SK-N-SH treated with all-trans-retinoic acid at 6 μM for 48 hours (cell line): ENCODE measurements at regions not wholly inside any gene's neighbourhood (a gene's known extent, or its start where the extent isn't known, plus 50 kb on each side); places are given as distances from the start of the nearest gene placed in this dataset.

Experiments used
- ATAC-seq: fragments of 200-7000 bp; cut with Tn5 transposase; 3 replicates; pipeline ENCODE4 v1.9.1; 2020; ENCODE audit warnings: mild to moderate bottlenecking, moderate library complexity
- ARNTL ChIP-seq: fragments of 450-650 bp; formaldehyde crosslinking; IDR thresholded peaks from 2 replicates; pipeline ENCODE4 v1.5.0; 2020; ENCODE audit warnings: low read depth, mild to moderate bottlenecking, moderate library complexity, borderline replicate concordance
- BACH2 ChIP-seq: fragments of 250-450 bp; sonication (Bioruptor Pico); IDR thresholded peaks from 2 replicates; pipeline ENCODE4 v1.9.0; 2021; ENCODE audit warnings: mild to moderate bottlenecking, borderline replicate concordance
- CREB5 ChIP-seq: fragments of 250-450 bp; sonication (Bioruptor Pico); IDR thresholded peaks from 2 replicates; pipeline ENCODE4 v1.5.1; 2020; ENCODE audit warnings: low read depth, mild to moderate bottlenecking, moderate library complexity
- CSDC2 ChIP-seq: fragments of 250-450 bp; sonication (Bioruptor Pico); IDR thresholded peaks from 2 replicates; pipeline ENCODE4 v1.5.0; 2020; ENCODE audit warnings: mild to moderate bottlenecking, moderate library complexity
- CSRNP3 ChIP-seq: fragments of 250-450 bp; sonication (Bioruptor Pico); IDR thresholded peaks from 2 replicates; pipeline ENCODE4 v1.5.1; 2021; ENCODE audit warnings: mild to moderate bottlenecking, moderate library complexity
- ESRRG ChIP-seq: fragments of 250-450 bp; sonication (Bioruptor Pico); IDR thresholded peaks from 2 replicates; pipeline ENCODE4 v1.6.1; 2021; ENCODE audit warnings: mild to moderate bottlenecking
- GLIS3 ChIP-seq: fragments of 250-450 bp; sonication (Bioruptor Pico); IDR thresholded peaks from 2 replicates; pipeline ENCODE4 v1.5.0; 2020; ENCODE audit warnings: mild to moderate bottlenecking, moderate library complexity
- ISL1 ChIP-seq: fragments of 250-450 bp; sonication (Bioruptor Pico); IDR thresholded peaks from 2 replicates; pipeline ENCODE4 v2.1.2; 2022; ENCODE audit warnings: mild to moderate bottlenecking, moderate library complexity
- OSR1 ChIP-seq: fragments of 250-450 bp; sonication (Bioruptor Pico); IDR thresholded peaks from 2 replicates; pipeline ENCODE4 v1.8.0; 2022; ENCODE audit warnings: moderate library complexity, mild to moderate bottlenecking, inconsistent platforms
- PATZ1 ChIP-seq: fragments of 250-450 bp; sonication (Bioruptor Pico); IDR thresholded peaks from 2 replicates; pipeline ENCODE4 v1.8.0; 2020; ENCODE audit warnings: mild to moderate bottlenecking, moderate library complexity, borderline replicate concordance
- POU6F1 ChIP-seq: fragments of 250-450 bp; sonication (Bioruptor Pico); IDR thresholded peaks from 2 replicates; pipeline ENCODE4 v1.8.0; 2021; ENCODE audit warnings: low read depth, mild to moderate bottlenecking, moderate library complexity, borderline replicate concordance
- PPARA ChIP-seq: fragments of 250-450 bp; sonication (Bioruptor Pico); IDR thresholded peaks from 2 replicates; pipeline ENCODE4 v1.5.0; 2020; ENCODE audit warnings: mild to moderate bottlenecking, borderline replicate concordance
- SNAI2 ChIP-seq: fragments of 250-450 bp; sonication (Bioruptor Pico); IDR thresholded peaks from 2 replicates; pipeline ENCODE4 v1.5.0; 2020; ENCODE audit warnings: mild to moderate bottlenecking, moderate library complexity
- TCF4 ChIP-seq: fragments of 250-450 bp; sonication (Bioruptor Pico); IDR thresholded peaks from 2 replicates; pipeline ENCODE4 v1.8.0; 2021; ENCODE audit warnings: mild to moderate bottlenecking, moderate library complexity, borderline replicate concordance
- TOX ChIP-seq: fragments of 250-450 bp; sonication (Bioruptor Pico); IDR thresholded peaks from 2 replicates; pipeline ENCODE4 v1.8.0; 2021; ENCODE audit warnings: mild to moderate bottlenecking, moderate library complexity, borderline replicate concordance
- ZC3H10 ChIP-seq: fragments of 250-450 bp; sonication (Bioruptor Pico); IDR thresholded peaks from 2 replicates; pipeline ENCODE4 v1.5.1; 2021; ENCODE audit warnings: mild to moderate bottlenecking, moderate library complexity
- ZFP3 ChIP-seq: fragments of 250-450 bp; sonication (Bioruptor Pico); IDR thresholded peaks from 2 replicates; pipeline ENCODE4 v1.5.0; 2020; ENCODE audit warnings: mild to moderate bottlenecking, moderate library complexity
- ZFP30 ChIP-seq: fragments of 450-650 bp; formaldehyde crosslinking; IDR thresholded peaks from 2 replicates; pipeline ENCODE4 v1.5.0; 2022; ENCODE audit warnings: mild to moderate bottlenecking, moderate library complexity
- ZNF565 ChIP-seq: fragments of 450-650 bp; formaldehyde crosslinking; conservative IDR thresholded peaks from 2 replicates; pipeline ENCODE4 v1.5.0; 2020; ENCODE audit warnings: low read depth, mild to moderate bottlenecking, moderate library complexity
- ZNF8 ChIP-seq: fragments of 450-650 bp; formaldehyde crosslinking; IDR thresholded peaks from 2 replicates; pipeline ENCODE4 v1.5.0; 2020; ENCODE audit warnings: mild to moderate bottlenecking, moderate library complexity

- ATAC-seq: no peak
- no peak for TF ChIP-seq ZC3H10 (CRISPR knock-in tag)
- TF ChIP-seq BACH2: no peak
- TF ChIP-seq PATZ1 (CRISPR knock-in tag): no peak
Measured at GRCh38 chr4:100130964-100131363, 59.3 kb downstream of the DDIT4L start.

- no peak for ATAC-seq
- TF ChIP-seq ZFP30: no peak
- TF ChIP-seq, all 23 proteins: peak for 0
Measured at GRCh38 chr4:100130491-100130890, 59.8 kb downstream of the DDIT4L start.

GRCh38 chr4:100129774-100130173 is 60.5 kb downstream of the DDIT4L start:
- no peak for ATAC-seq
- TF ChIP-seq GLIS3 (CRISPR knock-in tag): no peak
- TF ChIP-seq CREB5 (CRISPR knock-in tag): no peak
- no peak for TF ChIP-seq TCF4
- TF ChIP-seq BACH2: no peak
- TF ChIP-seq CSRNP3 (CRISPR knock-in tag): no peak

- TF ChIP-seq GLIS3 (CRISPR knock-in tag) (no peak), SNAI2 (CRISPR knock-in tag) (no peak), ESRRG (CRISPR knock-in tag) (no peak), ZFP3 (CRISPR knock-in tag) (no peak)
- no peak for ATAC-seq
Measured at GRCh38 chr4:100128338-100128737, 61.9 kb downstream of the DDIT4L start.

GRCh38 chr4:100124715-100125114 is 65.6 kb downstream of the DDIT4L start:
- TF ChIP-seq PPARA (CRISPR knock-in tag) (no peak), OSR1 (CRISPR knock-in tag) (no peak)
- TF ChIP-seq, all 23 proteins: peak for 0
- no peak for ATAC-seq

GRCh38 chr4:100118181-100118580 is 72.1 kb downstream of the DDIT4L start:
- ATAC-seq: no peak
- TF ChIP-seq GLIS3 (CRISPR knock-in tag): no peak
- no peak for TF ChIP-seq ZNF8 (CRISPR knock-in tag)

- peak; percentile 34; the same call in 1 of the 2 replicates for TF ChIP-seq TCF4
- TF ChIP-seq ISL1 (CRISPR knock-in tag): no peak
- no peak; the same call in 2 of the 3 replicates for ATAC-seq
Measured at GRCh38 chr4:100117750-100118149, 72.5 kb downstream of the DDIT4L start.

- ATAC-seq: no peak
- no peak for TF ChIP-seq ZNF8 (CRISPR knock-in tag)
- no peak for TF ChIP-seq ZFP30
- TF ChIP-seq BACH2: no peak
- no peak for TF ChIP-seq TCF4
- no peak for TF ChIP-seq ARNTL (CRISPR knock-in tag)
- no peak for TF ChIP-seq CSDC2 (CRISPR knock-in tag)
- TF ChIP-seq ZC3H10 (CRISPR knock-in tag): no peak
- TF ChIP-seq POU6F1 (CRISPR knock-in tag): no peak
- no peak for TF ChIP-seq ISL1 (CRISPR knock-in tag)
- no peak for TF ChIP-seq CREB5 (CRISPR knock-in tag)
- TF ChIP-seq PATZ1 (CRISPR knock-in tag): no peak
- no peak for TF ChIP-seq TOX
- TF ChIP-seq ZNF565 (CRISPR knock-in tag): no peak
Measured at GRCh38 chr4:100114909-100115308, 75.4 kb downstream of the DDIT4L start.
